ENCODE measurements at regions not wholly inside any gene's neighbourhood (a gene's known extent, or its start where the extent isn't known, plus 50 kb on each side); places are given as distances from the start of the nearest gene placed in this dataset.

GRCh38 chr11:71309611-71310010 lies 57.2 kb upstream of the SHANK2 start:
- no peaks in the 10 kb centered on the region for H3K4me1 ChIP-seq (ENCODE audit: insufficient read depth, low read length)
- no peaks in the 10 kb centered on the region for H3K9me3 ChIP-seq (ENCODE audit: control insufficient read depth, low read depth, low read length)
- H2BK120ac ChIP-seq (ENCODE audit: low read depth, low read length, poor library complexity, severe bottlenecking), result no peak overlapping the region
- peak; percentile 12 for DNase-seq
- H4K91ac ChIP-seq (ENCODE audit: insufficient read length, low read depth, low read length), result no peak overlapping the region
- no peak overlapping the region for H2AFZ ChIP-seq (ENCODE audit: low read length)
- H3K56ac ChIP-seq (ENCODE audit: insufficient read length, low read depth, low read length), result no peak overlapping the region
- no peak overlapping the region for H3T11ph ChIP-seq (ENCODE audit: low read length)
- no peak overlapping the region for H3K23ac ChIP-seq (ENCODE audit: insufficient read length, low read depth, low read length)
- no peak overlapping the region for H3K4me2 ChIP-seq (ENCODE audit: insufficient read depth, insufficient read length, low read length)
- H3K79me2 ChIP-seq (ENCODE audit: insufficient read depth, low read length), result no peaks in the 10 kb centered on the region
- no peak overlapping the region for H4K8ac ChIP-seq (replicated peaks; ENCODE audit: insufficient read length, low read depth, low read length)
- H3K4ac ChIP-seq (ENCODE audit: low read depth, low read length), result no peak overlapping the region
- Mint-ChIP-seq H3K36me3 (ENCODE audit: insufficient read depth in 1 of 3, low read depth in 3 of 3) (no peaks in the 10 kb centered on the region; a peak in 1 of 7 replicates), H3K27me3 (ENCODE audit: low read depth) (peaks cover 21% of the 10 kb centered on the region), H3K9me3 (peaks cover under 1 to 3% of the 10 kb centered on the region in 2 experiments; a peak in 4 of 5 replicates), H3K27ac (peak overlapping the region in 1 of 3 experiments; percentile 65; a peak in 1 of 7 replicates), H3K4me1 (no peaks in the 10 kb centered on the region), H3K4me3 (no peak overlapping the region)
- H3K79me1 ChIP-seq (ENCODE audit: insufficient read depth, low read depth, low read length, poor library complexity, severe bottlenecking), result no peaks in the 10 kb centered on the region
- no peak overlapping the region for H3K14ac ChIP-seq (ENCODE audit: insufficient read depth, low read length)
- no peak overlapping the region for H3K27ac ChIP-seq (ENCODE audit: insufficient read length, low read depth, low read length)
- H3K23me2 ChIP-seq (ENCODE audit: insufficient read length, low read depth, low read length, poor library complexity, severe bottlenecking), result no peaks in the 10 kb centered on the region
- WGBS (ENCODE audit: extremely low coverage, insufficient read length, low lambda C conversion rate), result no CpG with 5 or more reads among the region's 1 CpG
- H2BK15ac ChIP-seq (ENCODE audit: low read depth, low read length), result no peak overlapping the region
- H3K18ac ChIP-seq (ENCODE audit: insufficient read length, low read depth, low read length), result no peak overlapping the region
- H2AK5ac ChIP-seq (ENCODE audit: insufficient read length, low read length), result no peak overlapping the region
- no peak overlapping the region for H2BK5ac ChIP-seq (ENCODE audit: insufficient read length, low read length)
- no peaks in the 10 kb centered on the region for H4K20me1 ChIP-seq (ENCODE audit: control insufficient read depth, insufficient read depth, insufficient read length)
- H3K27me3 ChIP-seq (ENCODE audit: insufficient read depth, low read length), result no peaks in the 10 kb centered on the region
- H2BK20ac ChIP-seq (ENCODE audit: low read depth, low read length, poor library complexity, severe bottlenecking), result no peak overlapping the region
- no peak overlapping the region for H3K9ac ChIP-seq (ENCODE audit: extremely low read depth, insufficient read length, low read length)
- no peak overlapping the region for H2BK12ac ChIP-seq (ENCODE audit: insufficient read length, low read depth, low read length)
- no peak for TF ChIP-seq CTCF (conservative IDR thresholded peaks at IDR 0.05)
- H4K5ac ChIP-seq (ENCODE audit: insufficient read length, low read depth, low read length), result no peak overlapping the region

Data from H9 (cell line).